GM12892 (cell line): ENCODE measurements at regions not wholly inside any gene's neighbourhood (a gene's known extent, or its start where the extent isn't known, plus 50 kb on each side); places are given as distances from the start of the nearest gene placed in this dataset.

Experiments
- POLR2A ChIP-seq: IDR thresholded peaks from 2 replicates; pipeline ENCODE4 v1.6.1; 2011; ENCODE audit warnings: low read depth, low read length, control low read depth
- POLR2AphosphoS5 ChIP-seq: IDR thresholded peaks from 2 replicates; pipeline ENCODE4 v1.6.1; 2011; ENCODE audit warnings: low read depth, low read length, control low read depth
- TAF1 ChIP-seq: IDR thresholded peaks from 2 replicates; pipeline ENCODE4 v1.6.1; 2011; ENCODE audit warnings: low read depth, mild to moderate bottlenecking, control low read depth, low read length, borderline replicate concordance

- TF ChIP-seq POLR2A (no peak), POLR2AphosphoS5 (no peak), TAF1 (no peak)
Measured at GRCh38 chr1:93015590-93015989, 54.3 kb upstream of the DIPK1A start.
